ENCODE measurements at regions not wholly inside any gene's neighbourhood (a gene's known extent, or its start where the extent isn't known, plus 50 kb on each side); places are given as distances from the start of the nearest gene placed in this dataset.

DNA sequence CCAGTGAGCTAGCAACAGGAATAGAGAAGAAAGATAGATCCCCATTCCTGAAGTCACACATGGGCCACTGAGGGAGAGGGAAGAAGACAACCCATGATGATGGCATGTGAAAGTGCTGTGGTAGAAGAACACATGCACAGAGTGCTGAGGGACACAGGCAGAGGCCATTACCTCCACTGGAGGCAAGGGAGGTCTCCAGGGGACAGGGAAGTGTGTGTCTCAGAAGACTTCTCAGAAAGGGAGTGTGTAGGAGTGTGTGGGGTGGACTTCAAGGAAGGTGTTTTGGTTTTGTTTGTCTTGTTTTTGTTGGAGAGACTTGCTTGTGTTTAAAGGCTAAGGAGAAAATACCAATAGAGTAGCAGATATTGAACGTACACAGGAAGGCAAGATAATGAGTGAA lies 77.0 kb upstream of the SMARCA2 start:
- TF ChIP-seq CTCF (IDR thresholded peaks at IDR 0.05; ENCODE audit: extremely low read depth in 1 of 2, insufficient read depth in 1 of 2, low read depth in 1 of 2, low read length in 2 of 2) (no peak), POLR2AphosphoS5 (IDR thresholded peaks at IDR 0.05; ENCODE audit: insufficient read depth, low read depth, low read length) (no peak), EZH2 (IDR thresholded peaks at IDR 0.05; ENCODE audit: borderline replicate concordance, low read depth, low read length, severe bottlenecking) (no peak), POLR2A (IDR thresholded peaks at IDR 0.05; ENCODE audit: low read depth, low read length) (no peak), GATA2 (IDR thresholded peaks at IDR 0.05; ENCODE audit: insufficient read depth, insufficient read length, low read depth, low read length) (no peak), MAX (IDR thresholded peaks at IDR 0.05; ENCODE audit: insufficient read depth, insufficient read length) (no peak)

Data from endothelial cell of umbilical vein (primary cell).